ENCODE measurements at regions not wholly inside any gene's neighbourhood (a gene's known extent, or its start where the extent isn't known, plus 50 kb on each side); places are given as distances from the start of the nearest gene placed in this dataset.

DNA sequence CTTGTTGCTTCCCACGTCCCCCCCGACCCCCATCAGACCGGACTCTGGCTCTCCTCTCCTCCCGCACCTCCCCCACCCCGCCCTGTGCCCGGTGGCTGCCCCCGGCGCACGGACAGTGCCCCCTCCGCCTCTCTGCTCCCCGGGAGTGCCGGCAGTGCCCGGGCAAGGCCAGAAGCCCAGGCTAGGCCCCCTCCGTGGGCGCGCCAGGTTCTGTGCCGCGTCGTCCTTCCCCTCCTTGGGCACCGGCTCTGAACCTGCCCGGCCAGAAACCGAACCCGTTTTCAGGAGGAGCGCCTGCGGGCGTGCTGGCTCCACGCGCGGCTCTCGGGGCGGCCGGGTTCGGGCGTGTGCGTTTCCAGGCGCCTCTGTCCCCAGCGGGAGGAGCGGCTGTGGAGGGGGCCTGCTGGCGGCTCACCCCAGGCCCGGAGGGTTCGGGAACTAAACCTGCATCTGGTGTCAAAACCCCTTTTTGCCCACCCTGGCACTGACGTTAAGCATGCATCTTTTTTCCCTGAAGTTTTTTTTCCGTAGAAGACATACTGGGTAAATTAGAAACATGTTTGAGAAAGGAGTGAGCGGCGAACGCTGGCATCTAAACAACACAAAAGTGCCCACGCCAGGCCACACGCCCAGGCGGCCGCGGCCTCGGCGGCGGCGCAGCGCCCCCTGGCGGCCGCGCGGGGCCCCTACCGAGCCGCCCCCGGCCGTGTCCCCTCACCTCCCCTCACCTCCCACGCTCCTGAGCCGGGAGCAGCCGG is 123.9 kb upstream of the SLC1A4 start:
- Mint-ChIP-seq H3K27me3 (ENCODE audit: insufficient read depth, unreplicated experiment) (no peaks in the 10 kb centered on the region), H3K27ac (ENCODE audit: low read depth, unreplicated experiment) (no peak overlapping the region), H3K36me3 (ENCODE audit: insufficient read depth, unreplicated experiment) (no peaks in the 10 kb centered on the region), H3K4me3 (ENCODE audit: unreplicated experiment) (peak overlapping the region; percentile 64), H3K9me3 (ENCODE audit: unreplicated experiment) (no peaks in the 10 kb centered on the region), H3K4me1 (ENCODE audit: insufficient read depth, unreplicated experiment) (peaks cover 7% of the 10 kb centered on the region)
- peak; percentile 68 for DNase-seq (ENCODE audit: unreplicated experiment)
- CTCF ChIA-PET, result interaction anchor here (0.7 to 2.7 kb wide), 7 partner anchors 102 to 342 kb away, joined by 3 to 18 read pairs (median 5); no protein-coding TSS in a partner anchor
- POLR2A ChIA-PET, result interaction anchor here (7.7 kb wide), 1 partner anchor 216 kb away, joined by 178 read pairs; the partner anchor contains the start of gene SERTAD2
- TF ChIP-seq, protein P1, sequence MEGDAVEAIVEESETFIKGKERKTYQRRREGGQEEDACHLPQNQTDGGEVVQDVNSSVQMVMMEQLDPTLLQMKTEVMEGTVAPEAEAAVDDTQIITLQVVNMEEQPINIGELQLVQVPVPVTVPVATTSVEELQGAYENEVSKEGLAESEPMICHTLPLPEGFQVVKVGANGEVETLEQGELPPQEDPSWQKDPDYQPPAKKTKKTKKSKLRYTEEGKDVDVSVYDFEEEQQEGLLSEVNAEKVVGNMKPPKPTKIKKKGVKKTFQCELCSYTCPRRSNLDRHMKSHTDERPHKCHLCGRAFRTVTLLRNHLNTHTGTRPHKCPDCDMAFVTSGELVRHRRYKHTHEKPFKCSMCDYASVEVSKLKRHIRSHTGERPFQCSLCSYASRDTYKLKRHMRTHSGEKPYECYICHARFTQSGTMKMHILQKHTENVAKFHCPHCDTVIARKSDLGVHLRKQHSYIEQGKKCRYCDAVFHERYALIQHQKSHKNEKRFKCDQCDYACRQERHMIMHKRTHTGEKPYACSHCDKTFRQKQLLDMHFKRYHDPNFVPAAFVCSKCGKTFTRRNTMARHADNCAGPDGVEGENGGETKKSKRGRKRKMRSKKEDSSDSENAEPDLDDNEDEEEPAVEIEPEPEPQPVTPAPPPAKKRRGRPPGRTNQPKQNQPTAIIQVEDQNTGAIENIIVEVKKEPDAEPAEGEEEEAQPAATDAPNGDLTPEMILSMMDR (IDR thresholded peaks at IDR 0.05; ENCODE audit: unreplicated experiment), result peak; percentile 86
- no TSS peak for BruUV-seq (replicated peaks)
- intact Hi-C loops (cut with micrococcal nuclease), result loop anchor here (1.0 kb wide), 6 partner anchors 58 to 341 kb away; partner anchors contain the start of gene AFTPH

DNA sequence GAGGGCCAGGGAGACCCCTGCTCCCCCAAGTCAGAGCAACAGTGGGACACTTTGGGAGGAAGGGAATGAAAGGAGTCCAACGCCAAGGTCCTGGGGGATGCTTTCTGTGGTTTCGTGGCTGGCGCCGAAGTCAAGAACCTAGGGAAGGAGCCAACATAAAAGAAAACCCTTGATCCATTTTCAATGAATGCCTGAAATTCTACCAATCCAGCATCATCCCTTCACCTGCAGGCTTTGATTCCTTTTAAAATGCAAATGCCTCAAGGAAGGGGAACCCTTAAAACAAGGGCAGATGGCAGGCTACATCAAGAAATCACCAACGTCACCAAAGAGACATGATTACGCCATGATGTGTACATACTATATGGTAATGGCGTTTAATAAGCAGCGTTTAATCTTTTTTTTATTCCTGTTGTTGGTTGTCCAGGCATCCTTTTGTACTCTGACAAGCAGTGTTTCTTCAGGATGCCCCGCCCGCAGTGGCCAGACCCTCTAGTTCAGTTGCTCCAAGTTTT is 123.3 kb upstream of the SLC1A4 start:
- intact Hi-C loops (cut with micrococcal nuclease), result loop anchor here (1.0 kb wide), 6 partner anchors 59 to 342 kb away; partner anchors contain the start of gene AFTPH
- BruUV-seq (replicated peaks), result no TSS peak
- H3K36me3 Mint-ChIP-seq (ENCODE audit: insufficient read depth, unreplicated experiment), result no peaks in the 10 kb centered on the region
- no peak for DNase-seq (ENCODE audit: unreplicated experiment)
- H3K27me3 Mint-ChIP-seq (ENCODE audit: insufficient read depth, unreplicated experiment), result no peaks in the 10 kb centered on the region
- peak overlapping the region; percentile 64 for H3K4me3 Mint-ChIP-seq (ENCODE audit: unreplicated experiment)
- ChIA-PET CTCF (interaction anchor here (0.6 to 3.4 kb wide), 3 partner anchors 85 to 535 kb away, joined by 3 to 21 read pairs (median 11); no protein-coding TSS in a partner anchor), POLR2A (interaction anchor here (1.2 kb wide), 2 partner anchors 114 to 214 kb away, joined by 3 to 6 read pairs; no protein-coding TSS in a partner anchor)
- H3K9me3 Mint-ChIP-seq (ENCODE audit: unreplicated experiment), result no peaks in the 10 kb centered on the region
- H3K4me1 Mint-ChIP-seq (ENCODE audit: insufficient read depth, unreplicated experiment), result peaks cover 7% of the 10 kb centered on the region
- no peak overlapping the region for H3K27ac Mint-ChIP-seq (ENCODE audit: low read depth, unreplicated experiment)
- TF ChIP-seq, protein P1 (IDR thresholded peaks at IDR 0.05; ENCODE audit: unreplicated experiment), result no peak

DNA sequence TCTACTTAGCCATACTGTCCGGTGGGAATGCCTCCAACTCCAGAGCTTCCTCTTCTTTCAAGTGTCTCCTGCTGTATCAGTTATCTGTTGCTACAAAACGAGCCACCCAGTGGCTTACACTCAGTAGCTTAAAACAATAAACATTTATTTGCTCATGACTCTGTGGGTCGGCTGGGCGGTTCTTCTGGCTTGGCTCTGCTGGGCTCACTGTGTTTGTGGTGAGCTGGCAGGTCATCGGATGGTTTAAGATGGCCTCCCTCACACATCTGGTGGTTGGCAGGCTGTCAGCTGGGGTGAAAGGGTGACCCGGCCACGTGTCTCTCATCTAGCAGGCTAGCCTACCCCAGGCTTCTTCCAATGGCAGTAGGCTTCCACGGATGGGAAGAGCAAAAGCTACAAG is 122.4 kb upstream of the SLC1A4 start:
- Mint-ChIP-seq H3K27me3 (ENCODE audit: insufficient read depth, unreplicated experiment) (no peaks in the 10 kb centered on the region), H3K9me3 (ENCODE audit: unreplicated experiment) (no peaks in the 10 kb centered on the region), H3K4me3 (ENCODE audit: unreplicated experiment) (no peak overlapping the region), H3K27ac (ENCODE audit: low read depth, unreplicated experiment) (no peak overlapping the region), H3K36me3 (ENCODE audit: insufficient read depth, unreplicated experiment) (no peaks in the 10 kb centered on the region), H3K4me1 (ENCODE audit: insufficient read depth, unreplicated experiment) (peaks cover 7% of the 10 kb centered on the region)
- intact Hi-C loops (cut with micrococcal nuclease), result no loop called here
- no TSS peak for BruUV-seq (replicated peaks)
- DNase-seq (ENCODE audit: unreplicated experiment), result peak; percentile 73
- ChIA-PET CTCF (interaction anchor here (0.5 to 3.5 kb wide), 21 partner anchors 12 to 536 kb away, joined by 3 to 30 read pairs (median 4); partner anchors contain the start of gene SERTAD2), POLR2A (interaction anchor here (0.6 to 2.9 kb wide), 6 partner anchors 23 to 228 kb away, joined by 3 to 15 read pairs (median 3); no protein-coding TSS in a partner anchor)
- TF ChIP-seq, protein P1 (IDR thresholded peaks at IDR 0.05; ENCODE audit: unreplicated experiment), result no peak
